ENCODE measurements at regions not wholly inside any gene's neighbourhood (a gene's known extent, or its start where the extent isn't known, plus 50 kb on each side); places are given as distances from the start of the nearest gene placed in this dataset.

DNA sequence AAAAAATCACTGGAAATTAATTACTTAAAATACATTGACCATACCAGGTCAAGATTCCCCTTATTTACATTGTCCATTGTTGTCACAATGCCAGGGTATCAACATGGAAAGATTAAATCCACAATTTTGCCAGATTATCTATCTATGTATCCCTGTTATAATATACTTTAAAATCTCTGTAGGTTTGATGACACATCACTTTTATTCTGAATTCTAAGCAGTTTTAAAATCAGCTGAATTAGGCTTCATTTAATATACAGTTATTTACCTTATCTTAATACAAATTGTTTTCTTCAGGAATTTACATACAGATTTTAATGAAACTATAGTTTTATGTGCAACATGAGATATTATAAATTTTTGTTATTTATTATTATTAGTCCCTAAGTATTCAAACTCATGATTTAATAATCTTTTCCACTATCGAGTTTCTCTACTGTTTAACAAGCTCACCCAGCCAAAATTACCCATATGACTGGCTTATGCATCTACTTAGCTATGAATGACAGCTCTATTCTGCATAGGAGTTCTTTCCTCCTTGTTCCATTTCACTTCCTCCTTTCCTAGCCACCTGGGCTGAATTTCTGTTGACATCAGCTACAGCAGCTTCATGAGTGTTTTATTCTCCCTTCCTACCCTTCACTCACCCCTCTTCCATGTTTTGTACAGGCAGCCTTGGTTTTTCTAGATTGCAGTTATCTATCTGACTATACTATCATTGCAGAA is 654.2 kb upstream of the MAP3K7 start:
- Histone ChIP-seq H3K27me3 (ENCODE audit: control insufficient read depth in 4 of 4, insufficient read depth in 4 of 4, low read length in 3 of 4) (no peaks in the 10 kb centered on the region), H3K27ac (ENCODE audit: low read depth in 1 of 2, low read length in 2 of 2) (no peak overlapping the region), H3K36me3 (ENCODE audit: control insufficient read depth in 4 of 4, insufficient read depth in 3 of 4, low read depth in 1 of 4, low read length in 3 of 4) (no peaks in the 10 kb centered on the region), H3K9ac (ENCODE audit: low read depth in 1 of 2, low read length in 2 of 2) (no peak overlapping the region), H3K9me3 (ENCODE audit: control insufficient read depth in 4 of 4, low read length in 3 of 4) (no peaks in the 10 kb centered on the region), H3K4me3 (ENCODE audit: low read depth in 1 of 3, low read length in 3 of 3) (no peak overlapping the region), H3K4me1 (ENCODE audit: control insufficient read depth in 4 of 4, insufficient read depth in 4 of 4, low read length in 3 of 4) (no peaks in the 10 kb centered on the region)
- TF ChIP-seq, protein P1, sequence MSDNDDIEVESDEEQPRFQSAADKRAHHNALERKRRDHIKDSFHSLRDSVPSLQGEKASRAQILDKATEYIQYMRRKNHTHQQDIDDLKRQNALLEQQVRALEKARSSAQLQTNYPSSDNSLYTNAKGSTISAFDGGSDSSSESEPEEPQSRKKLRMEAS (IDR thresholded peaks at IDR 0.05) = no peak
- no peak for TF ChIP-seq FOXA2 (IDR thresholded peaks at IDR 0.05)
- no peak for TF ChIP-seq SP1 (IDR thresholded peaks at IDR 0.05)
- TF ChIP-seq TAF1 (conservative IDR thresholded peaks at IDR 0.05) = no peak
- no peak for TF ChIP-seq FOXA1 (IDR thresholded peaks at IDR 0.05)
- TF ChIP-seq, protein P2, sequence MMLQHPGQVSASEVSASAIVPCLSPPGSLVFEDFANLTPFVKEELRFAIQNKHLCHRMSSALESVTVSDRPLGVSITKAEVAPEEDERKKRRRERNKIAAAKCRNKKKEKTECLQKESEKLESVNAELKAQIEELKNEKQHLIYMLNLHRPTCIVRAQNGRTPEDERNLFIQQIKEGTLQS (IDR thresholded peaks at IDR 0.05) = no peak
- TF ChIP-seq, protein P3, sequence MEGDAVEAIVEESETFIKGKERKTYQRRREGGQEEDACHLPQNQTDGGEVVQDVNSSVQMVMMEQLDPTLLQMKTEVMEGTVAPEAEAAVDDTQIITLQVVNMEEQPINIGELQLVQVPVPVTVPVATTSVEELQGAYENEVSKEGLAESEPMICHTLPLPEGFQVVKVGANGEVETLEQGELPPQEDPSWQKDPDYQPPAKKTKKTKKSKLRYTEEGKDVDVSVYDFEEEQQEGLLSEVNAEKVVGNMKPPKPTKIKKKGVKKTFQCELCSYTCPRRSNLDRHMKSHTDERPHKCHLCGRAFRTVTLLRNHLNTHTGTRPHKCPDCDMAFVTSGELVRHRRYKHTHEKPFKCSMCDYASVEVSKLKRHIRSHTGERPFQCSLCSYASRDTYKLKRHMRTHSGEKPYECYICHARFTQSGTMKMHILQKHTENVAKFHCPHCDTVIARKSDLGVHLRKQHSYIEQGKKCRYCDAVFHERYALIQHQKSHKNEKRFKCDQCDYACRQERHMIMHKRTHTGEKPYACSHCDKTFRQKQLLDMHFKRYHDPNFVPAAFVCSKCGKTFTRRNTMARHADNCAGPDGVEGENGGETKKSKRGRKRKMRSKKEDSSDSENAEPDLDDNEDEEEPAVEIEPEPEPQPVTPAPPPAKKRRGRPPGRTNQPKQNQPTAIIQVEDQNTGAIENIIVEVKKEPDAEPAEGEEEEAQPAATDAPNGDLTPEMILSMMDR (IDR thresholded peaks at IDR 0.05; ENCODE audit: low read depth, low read length, missing input control) = no peak
- TF ChIP-seq GABPA (IDR thresholded peaks at IDR 0.05 in 1 of 2, conservative IDR thresholded peaks at IDR 0.05 in 1 of 2) = no peak
- no peak for TF ChIP-seq EGR1 (IDR thresholded peaks at IDR 0.05; ENCODE audit: low read depth in 2 of 2)
- TF ChIP-seq YY1 (IDR thresholded peaks at IDR 0.05) = no peak
- no peak for TF ChIP-seq RAD21 (IDR thresholded peaks at IDR 0.05)
- TF ChIP-seq HNF4G (IDR thresholded peaks at IDR 0.05) = no peak
- TF ChIP-seq, protein P4, sequence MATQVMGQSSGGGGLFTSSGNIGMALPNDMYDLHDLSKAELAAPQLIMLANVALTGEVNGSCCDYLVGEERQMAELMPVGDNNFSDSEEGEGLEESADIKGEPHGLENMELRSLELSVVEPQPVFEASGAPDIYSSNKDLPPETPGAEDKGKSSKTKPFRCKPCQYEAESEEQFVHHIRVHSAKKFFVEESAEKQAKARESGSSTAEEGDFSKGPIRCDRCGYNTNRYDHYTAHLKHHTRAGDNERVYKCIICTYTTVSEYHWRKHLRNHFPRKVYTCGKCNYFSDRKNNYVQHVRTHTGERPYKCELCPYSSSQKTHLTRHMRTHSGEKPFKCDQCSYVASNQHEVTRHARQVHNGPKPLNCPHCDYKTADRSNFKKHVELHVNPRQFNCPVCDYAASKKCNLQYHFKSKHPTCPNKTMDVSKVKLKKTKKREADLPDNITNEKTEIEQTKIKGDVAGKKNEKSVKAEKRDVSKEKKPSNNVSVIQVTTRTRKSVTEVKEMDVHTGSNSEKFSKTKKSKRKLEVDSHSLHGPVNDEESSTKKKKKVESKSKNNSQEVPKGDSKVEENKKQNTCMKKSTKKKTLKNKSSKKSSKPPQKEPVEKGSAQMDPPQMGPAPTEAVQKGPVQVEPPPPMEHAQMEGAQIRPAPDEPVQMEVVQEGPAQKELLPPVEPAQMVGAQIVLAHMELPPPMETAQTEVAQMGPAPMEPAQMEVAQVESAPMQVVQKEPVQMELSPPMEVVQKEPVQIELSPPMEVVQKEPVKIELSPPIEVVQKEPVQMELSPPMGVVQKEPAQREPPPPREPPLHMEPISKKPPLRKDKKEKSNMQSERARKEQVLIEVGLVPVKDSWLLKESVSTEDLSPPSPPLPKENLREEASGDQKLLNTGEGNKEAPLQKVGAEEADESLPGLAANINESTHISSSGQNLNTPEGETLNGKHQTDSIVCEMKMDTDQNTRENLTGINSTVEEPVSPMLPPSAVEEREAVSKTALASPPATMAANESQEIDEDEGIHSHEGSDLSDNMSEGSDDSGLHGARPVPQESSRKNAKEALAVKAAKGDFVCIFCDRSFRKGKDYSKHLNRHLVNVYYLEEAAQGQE (IDR thresholded peaks at IDR 0.05) = no peak
- DNase-seq (ENCODE audit: low spot score) = no peak
- WGBS = 53% methylated on average over 1 of the region's 1 CpG

DNA sequence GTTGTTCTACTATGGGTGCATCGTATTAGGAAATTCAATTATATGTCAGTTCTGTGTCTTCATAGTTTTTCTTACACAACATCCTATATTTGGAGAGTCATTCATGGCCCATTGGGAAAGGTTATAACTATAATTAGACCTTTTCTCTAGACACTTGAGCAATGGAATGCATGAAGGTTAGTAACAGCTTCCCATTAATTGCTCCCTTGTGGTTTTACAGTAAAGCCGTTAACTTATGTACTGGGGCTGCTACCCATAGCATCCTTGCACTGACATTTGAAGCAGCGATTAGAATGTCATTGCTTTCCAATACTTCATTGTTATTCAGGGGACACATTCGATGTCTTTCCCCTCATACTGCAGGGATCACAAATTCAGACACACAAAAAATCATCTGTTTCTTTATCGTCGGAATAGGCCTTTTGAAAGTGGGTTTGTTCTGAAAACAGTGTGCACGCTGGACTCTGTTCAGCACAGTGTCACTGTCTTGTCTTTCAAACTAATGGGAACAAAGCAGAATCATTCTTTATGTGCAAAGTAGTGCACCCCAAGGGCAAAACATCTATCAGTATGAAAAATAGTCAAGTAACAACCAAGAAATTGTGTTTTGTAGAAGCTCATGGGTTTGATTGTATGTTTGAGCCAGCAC is 634.3 kb upstream of the MAP3K7 start:
- Histone ChIP-seq H3K36me3 (ENCODE audit: control insufficient read depth in 4 of 4, insufficient read depth in 3 of 4, low read depth in 1 of 4, low read length in 3 of 4) (no peaks in the 10 kb centered on the region), H3K4me3 (ENCODE audit: low read depth in 1 of 3, low read length in 3 of 3) (no peak overlapping the region), H3K9ac (ENCODE audit: low read depth in 1 of 2, low read length in 2 of 2) (no peak overlapping the region), H3K4me1 (ENCODE audit: control insufficient read depth in 4 of 4, insufficient read depth in 4 of 4, low read length in 3 of 4) (no peaks in the 10 kb centered on the region), H3K27ac (ENCODE audit: low read depth in 1 of 2, low read length in 2 of 2) (no peak overlapping the region), H3K27me3 (ENCODE audit: control insufficient read depth in 4 of 4, insufficient read depth in 4 of 4, low read length in 3 of 4) (peaks cover 0 to 3% (median 0%) of the 10 kb centered on the region in 4 donors), H3K9me3 (ENCODE audit: control insufficient read depth in 4 of 4, low read length in 3 of 4) (no peaks in the 10 kb centered on the region)
- 85% methylated on average over 7 of the region's 7 CpGs for WGBS
- DNase-seq (ENCODE audit: low spot score) = no peak
- TF ChIP-seq, protein P5, sequence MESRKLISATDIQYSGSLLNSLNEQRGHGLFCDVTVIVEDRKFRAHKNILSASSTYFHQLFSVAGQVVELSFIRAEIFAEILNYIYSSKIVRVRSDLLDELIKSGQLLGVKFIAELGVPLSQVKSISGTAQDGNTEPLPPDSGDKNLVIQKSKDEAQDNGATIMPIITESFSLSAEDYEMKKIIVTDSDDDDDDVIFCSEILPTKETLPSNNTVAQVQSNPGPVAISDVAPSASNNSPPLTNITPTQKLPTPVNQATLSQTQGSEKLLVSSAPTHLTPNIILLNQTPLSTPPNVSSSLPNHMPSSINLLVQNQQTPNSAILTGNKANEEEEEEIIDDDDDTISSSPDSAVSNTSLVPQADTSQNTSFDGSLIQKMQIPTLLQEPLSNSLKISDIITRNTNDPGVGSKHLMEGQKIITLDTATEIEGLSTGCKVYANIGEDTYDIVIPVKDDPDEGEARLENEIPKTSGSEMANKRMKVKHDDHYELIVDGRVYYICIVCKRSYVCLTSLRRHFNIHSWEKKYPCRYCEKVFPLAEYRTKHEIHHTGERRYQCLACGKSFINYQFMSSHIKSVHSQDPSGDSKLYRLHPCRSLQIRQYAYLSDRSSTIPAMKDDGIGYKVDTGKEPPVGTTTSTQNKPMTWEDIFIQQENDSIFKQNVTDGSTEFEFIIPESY (IDR thresholded peaks at IDR 0.05) = no peak
- no peak for TF ChIP-seq SP1 (IDR thresholded peaks at IDR 0.05)
- no peak for TF ChIP-seq RXRA (IDR thresholded peaks at IDR 0.05)
- TF ChIP-seq HNF4A (conservative IDR thresholded peaks at IDR 0.05) = no peak

Measured in liver (tissue), 8 donors.